AG04450 (cell line): ENCODE measurements at regions not wholly inside any gene's neighbourhood (a gene's known extent, or its start where the extent isn't known, plus 50 kb on each side); places are given as distances from the start of the nearest gene placed in this dataset.

ENCODE experiments used
- CTCF ChIA-PET: fragments of 300-600, 350-600 bp; formaldehyde crosslinking; extraction: SDS; loops from one replicate; lab custom pipeline; 2022; ENCODE audit warnings: antibody characterized with exemption, inconsistent platforms; lab: Charles Lee
- POLR2A ChIA-PET: fragments of 350-600 bp; formaldehyde crosslinking; extraction: SDS; loops from one replicate; lab custom pipeline; 2021; ENCODE audit warnings: antibody characterized with exemption, inconsistent platforms; lab: Yijun Ruan, JAX
- DNase-seq: peaks from one replicate; pipeline ENCODE4 v3.0.0-alpha.2; 2011; ENCODE audit warnings: low read depth, low spot score
- H3K27ac ChIP-seq: one replicate; pipeline ENCODE4 v1.5.1; 2012; ENCODE audit warnings: low read depth, low read length, control low read depth
- H3K27me3 ChIP-seq: one replicate; pipeline ENCODE4 v1.6.0; 2012; ENCODE audit warnings: low read length; ENCODE audit not compliant: control insufficient read depth, insufficient read depth
- H3K4me3 ChIP-seq: 2 replicates; pipeline ENCODE4 v1.5.1; 2011; ENCODE audit warnings: mild to moderate bottlenecking, low read depth, low read length, control low read depth
- H3K9me3 ChIP-seq: 2 replicates; pipeline ENCODE4 v1.5.1; 2012; ENCODE audit warnings: low read length; ENCODE audit not compliant: control insufficient read depth, insufficient read depth
- TF ChIP-seq, protein P1 (sequence below): IDR thresholded peaks from 2 replicates; pipeline ENCODE4 v1.5.1; 2011; ENCODE audit warnings: low read depth, low read length, control low read depth, inconsistent platforms

DNA sequence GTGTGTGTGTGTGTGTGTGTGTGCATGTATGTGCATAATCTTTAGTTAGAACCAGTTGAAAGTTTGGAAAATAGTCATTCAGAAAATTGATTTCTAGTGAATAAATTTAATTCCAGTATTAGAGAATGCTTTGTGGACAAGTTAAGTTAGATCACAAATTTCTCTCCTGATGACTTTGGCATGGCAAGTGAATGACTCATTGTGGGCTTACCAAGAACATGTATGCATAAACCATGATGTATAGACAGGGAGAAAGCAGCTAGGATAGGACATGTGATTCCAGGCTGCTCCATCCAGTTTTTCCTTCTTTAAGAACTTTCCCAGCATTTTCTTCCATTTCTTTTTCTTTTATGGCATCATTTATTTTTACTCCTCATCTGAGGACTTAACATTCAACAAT lies 85.7 kb upstream of the SGCD start:
- ChIA-PET CTCF (no interaction called here), POLR2A (no interaction called here)
- no peak for DNase-seq
- no peak overlapping the region for H3K4me3 ChIP-seq
- no peaks in the 10 kb centered on the region for H3K27me3 ChIP-seq
- no peak overlapping the region for H3K27ac ChIP-seq
- no peaks in the 10 kb centered on the region for H3K9me3 ChIP-seq
- TF ChIP-seq, protein P1, sequence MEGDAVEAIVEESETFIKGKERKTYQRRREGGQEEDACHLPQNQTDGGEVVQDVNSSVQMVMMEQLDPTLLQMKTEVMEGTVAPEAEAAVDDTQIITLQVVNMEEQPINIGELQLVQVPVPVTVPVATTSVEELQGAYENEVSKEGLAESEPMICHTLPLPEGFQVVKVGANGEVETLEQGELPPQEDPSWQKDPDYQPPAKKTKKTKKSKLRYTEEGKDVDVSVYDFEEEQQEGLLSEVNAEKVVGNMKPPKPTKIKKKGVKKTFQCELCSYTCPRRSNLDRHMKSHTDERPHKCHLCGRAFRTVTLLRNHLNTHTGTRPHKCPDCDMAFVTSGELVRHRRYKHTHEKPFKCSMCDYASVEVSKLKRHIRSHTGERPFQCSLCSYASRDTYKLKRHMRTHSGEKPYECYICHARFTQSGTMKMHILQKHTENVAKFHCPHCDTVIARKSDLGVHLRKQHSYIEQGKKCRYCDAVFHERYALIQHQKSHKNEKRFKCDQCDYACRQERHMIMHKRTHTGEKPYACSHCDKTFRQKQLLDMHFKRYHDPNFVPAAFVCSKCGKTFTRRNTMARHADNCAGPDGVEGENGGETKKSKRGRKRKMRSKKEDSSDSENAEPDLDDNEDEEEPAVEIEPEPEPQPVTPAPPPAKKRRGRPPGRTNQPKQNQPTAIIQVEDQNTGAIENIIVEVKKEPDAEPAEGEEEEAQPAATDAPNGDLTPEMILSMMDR = no peak

DNA sequence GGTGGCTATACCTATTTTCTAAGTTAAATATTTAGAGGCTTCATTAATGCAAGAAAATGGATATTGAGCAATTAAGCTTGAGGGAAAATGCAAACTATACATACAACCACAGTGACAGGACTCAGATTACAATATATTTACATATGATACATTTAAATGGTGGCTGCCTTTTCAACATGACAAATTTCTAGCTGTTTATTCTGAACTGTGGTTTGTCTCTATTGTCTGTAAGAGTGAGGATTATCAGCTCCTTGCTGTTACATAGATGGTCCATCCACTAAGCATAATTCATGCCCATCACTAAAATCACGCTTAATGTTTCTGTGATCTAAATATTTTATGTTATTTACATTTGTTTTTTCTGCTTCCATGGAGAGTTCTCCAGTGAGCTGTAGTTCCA lies 81.1 kb upstream of the SGCD start:
- CTCF ChIA-PET = no interaction called here

GRCh38 chr5:156251076-156251475 lies 75.9 kb upstream of the SGCD start:
- DNase-seq = no peak
- Histone ChIP-seq H3K9me3 (peaks cover 2% of the 10 kb centered on the region; the same call in 1 of the 2 replicates), H3K27ac (no peak overlapping the region), H3K4me3 (no peak overlapping the region), H3K27me3 (no peaks in the 10 kb centered on the region)
- TF ChIP-seq, protein P1 = no peak
- POLR2A ChIA-PET = no interaction called here
- CTCF ChIA-PET = no interaction called here

More for the DNA sequence above, 81.1 kb upstream of the SGCD start:
- no peaks in the 10 kb centered on the region for H3K27me3 ChIP-seq
- no peaks in the 10 kb centered on the region for H3K9me3 ChIP-seq
- DNase-seq = no peak
- no peak overlapping the region for H3K27ac ChIP-seq
- POLR2A ChIA-PET = no interaction called here
- no peak overlapping the region for H3K4me3 ChIP-seq
- TF ChIP-seq, protein P1 = no peak

DNA sequence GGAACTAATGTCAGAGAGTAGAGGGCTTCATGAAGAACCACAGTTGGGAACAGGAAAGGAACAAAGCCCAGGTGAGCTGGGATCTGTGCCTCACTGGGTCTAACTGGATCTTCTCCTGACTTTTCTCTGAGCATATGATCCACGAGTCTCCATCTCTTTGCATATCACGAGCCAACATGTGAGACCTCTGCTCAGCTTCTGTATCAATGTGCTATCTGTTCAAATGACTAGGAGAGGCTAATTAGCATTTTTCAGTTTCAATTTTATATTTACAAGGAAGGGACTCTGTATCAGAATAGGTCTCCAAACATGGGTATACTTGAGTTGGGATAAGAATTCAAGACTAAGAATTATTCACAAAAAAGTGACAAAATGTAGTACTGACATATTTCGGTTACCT lies 73.8 kb upstream of the SGCD start:
- ChIA-PET POLR2A (no interaction called here), CTCF (no interaction called here)
- TF ChIP-seq, protein P1 = no peak

DNA sequence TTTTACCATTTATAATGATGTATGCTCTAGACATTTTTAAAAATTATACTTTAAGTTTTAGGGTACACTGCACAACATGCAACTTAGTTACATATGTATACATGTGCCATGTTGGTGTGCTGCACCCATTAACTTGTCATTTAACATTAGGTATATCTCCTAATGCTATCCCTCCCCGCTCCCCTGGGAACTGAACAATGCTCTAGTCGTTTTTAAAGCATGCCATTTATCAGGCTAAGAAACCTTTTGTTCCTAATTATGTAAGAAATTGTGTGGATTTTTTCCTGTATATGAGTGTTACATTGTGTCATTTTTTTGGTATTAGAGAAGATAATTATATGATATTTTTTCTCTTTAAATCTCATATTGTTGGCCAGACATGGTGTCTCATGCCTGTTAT lies 72.8 kb upstream of the SGCD start:
- Histone ChIP-seq H3K9me3 (peaks cover 2% of the 10 kb centered on the region; the same call in 1 of the 2 replicates), H3K27me3 (no peaks in the 10 kb centered on the region), H3K27ac (no peak overlapping the region), H3K4me3 (no peak overlapping the region)
- CTCF ChIA-PET = no interaction called here
- TF ChIP-seq, protein P1 = no peak
- POLR2A ChIA-PET = no interaction called here
- no peak for DNase-seq

More for the DNA sequence above, 73.8 kb upstream of the SGCD start:
- no peaks in the 10 kb centered on the region for H3K27me3 ChIP-seq
- H3K9me3 ChIP-seq = peaks cover 2% of the 10 kb centered on the region; the same call in 1 of the 2 replicates
- no peak for DNase-seq
- no peak overlapping the region for H3K4me3 ChIP-seq
- H3K27ac ChIP-seq = no peak overlapping the region
